Colonic mucosa (tissue), 4 donors: ENCODE measurements at regions not wholly inside any gene's neighbourhood (a gene's known extent, or its start where the extent isn't known, plus 50 kb on each side); places are given as distances from the start of the nearest gene placed in this dataset.

Experiments used
- DNase-seq: peaks from one replicate; pipeline ENCODE4 v3.0.0-alpha.2; 2020
- H3K27ac ChIP-seq: fragments of 200-600 bp; one replicate; pipeline ENCODE4 v1.8.0; 2021
- H3K27me3 ChIP-seq: fragments of 200-600 bp; one replicate; pipeline ENCODE4 v1.8.0; 2021
- H3K36me3 ChIP-seq: fragments of 200-600 bp; one replicate; pipeline ENCODE4 v1.8.0; 2021
- H3K4me1 ChIP-seq: fragments of 200-600 bp; one replicate; pipeline ENCODE4 v1.8.0; 2021; ENCODE audit warnings: mild to moderate bottlenecking
- H3K4me3 ChIP-seq: fragments of 200-600 bp; one replicate; pipeline ENCODE4 v1.8.0; 2021
- H3K9ac ChIP-seq, 2 donors: one replicate each; pipeline ENCODE4 v1.7.0; 2013; ENCODE audit warnings: control low read depth in 2 of 2, low read depth in 2 of 2, low read length in 2 of 2
- H3K9me3 ChIP-seq: fragments of 200-600 bp; one replicate; pipeline ENCODE4 v1.8.0; 2021
- intact Hi-C: fragments of 100-400 bp; cut with DNase I; formaldehyde crosslinking; loops from one replicate; pipeline ENCODE4 v1.14.1; 2022
- TF ChIP-seq, protein P1 (sequence below): fragments of 200-600 bp; IDR thresholded peaks from one replicate; pipeline ENCODE4 v1.8.0; 2022; ENCODE audit warnings: antibody characterized with exemption, mild to moderate bottlenecking
- donor health status: healthy.
- donor health status: DM: no; HTN: no; CAD: no.
- donor health status: DM: no; HTN: no; CAD: no.

DNA sequence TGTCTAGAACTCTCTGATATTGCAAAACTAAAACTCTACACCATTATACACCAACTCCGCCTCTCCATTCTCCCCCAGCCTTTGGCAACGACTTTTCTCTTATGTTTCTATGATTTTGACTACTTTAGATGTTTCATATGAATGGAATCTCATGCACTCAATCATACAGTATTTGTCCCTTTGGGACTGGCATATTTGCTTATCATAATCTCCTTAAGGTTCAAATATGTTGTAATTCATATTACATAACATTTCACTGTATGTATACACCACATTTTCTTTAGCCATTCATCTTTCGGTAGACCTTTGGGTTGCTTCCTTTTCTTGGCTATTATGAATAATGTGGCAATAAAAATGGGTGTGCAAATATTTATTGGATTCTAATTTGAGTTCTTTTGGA, 164.4 kb downstream of the ARL4A start:
- H3K4me1 ChIP-seq: no peaks in the 10 kb centered on the region
- intact Hi-C loops: no loop called here

DNA sequence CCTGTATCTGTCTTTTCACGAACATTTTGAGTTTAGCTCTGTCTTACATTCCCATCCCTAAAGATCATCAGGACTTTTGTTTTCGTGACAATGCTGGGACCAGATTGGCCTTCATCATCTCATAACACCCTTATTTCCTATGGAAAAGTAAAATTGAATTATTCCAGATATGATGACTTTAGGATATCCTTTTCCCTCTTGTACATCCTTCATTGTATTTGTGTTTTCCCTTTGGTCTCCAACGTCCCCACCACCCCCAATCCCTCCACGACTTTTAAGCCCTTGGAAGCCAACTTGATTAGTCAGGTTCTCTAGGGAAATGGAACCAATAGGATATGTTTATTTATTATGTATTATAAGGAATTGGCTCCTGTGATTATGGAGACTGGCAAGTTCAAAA, 167.6 kb downstream of the ARL4A start:
- Histone ChIP-seq H3K36me3 (no peaks in the 10 kb centered on the region), H3K9ac (no peak overlapping the region), H3K27me3 (no peaks in the 10 kb centered on the region), H3K4me3 (no peak overlapping the region), H3K27ac (no peak overlapping the region), H3K9me3 (no peaks in the 10 kb centered on the region), H3K4me1 (no peaks in the 10 kb centered on the region)
- no peak for DNase-seq
- TF ChIP-seq, protein P1, sequence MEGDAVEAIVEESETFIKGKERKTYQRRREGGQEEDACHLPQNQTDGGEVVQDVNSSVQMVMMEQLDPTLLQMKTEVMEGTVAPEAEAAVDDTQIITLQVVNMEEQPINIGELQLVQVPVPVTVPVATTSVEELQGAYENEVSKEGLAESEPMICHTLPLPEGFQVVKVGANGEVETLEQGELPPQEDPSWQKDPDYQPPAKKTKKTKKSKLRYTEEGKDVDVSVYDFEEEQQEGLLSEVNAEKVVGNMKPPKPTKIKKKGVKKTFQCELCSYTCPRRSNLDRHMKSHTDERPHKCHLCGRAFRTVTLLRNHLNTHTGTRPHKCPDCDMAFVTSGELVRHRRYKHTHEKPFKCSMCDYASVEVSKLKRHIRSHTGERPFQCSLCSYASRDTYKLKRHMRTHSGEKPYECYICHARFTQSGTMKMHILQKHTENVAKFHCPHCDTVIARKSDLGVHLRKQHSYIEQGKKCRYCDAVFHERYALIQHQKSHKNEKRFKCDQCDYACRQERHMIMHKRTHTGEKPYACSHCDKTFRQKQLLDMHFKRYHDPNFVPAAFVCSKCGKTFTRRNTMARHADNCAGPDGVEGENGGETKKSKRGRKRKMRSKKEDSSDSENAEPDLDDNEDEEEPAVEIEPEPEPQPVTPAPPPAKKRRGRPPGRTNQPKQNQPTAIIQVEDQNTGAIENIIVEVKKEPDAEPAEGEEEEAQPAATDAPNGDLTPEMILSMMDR: no peak
- intact Hi-C loops: no loop called here

More for the DNA sequence above, 164.4 kb downstream of the ARL4A start:
- Histone ChIP-seq H3K9me3 (no peaks in the 10 kb centered on the region), H3K27me3 (no peaks in the 10 kb centered on the region), H3K9ac (no peak overlapping the region), H3K36me3 (no peaks in the 10 kb centered on the region), H3K27ac (no peak overlapping the region), H3K4me3 (no peak overlapping the region)
- no peak for DNase-seq
- TF ChIP-seq, protein P1: no peak

DNA sequence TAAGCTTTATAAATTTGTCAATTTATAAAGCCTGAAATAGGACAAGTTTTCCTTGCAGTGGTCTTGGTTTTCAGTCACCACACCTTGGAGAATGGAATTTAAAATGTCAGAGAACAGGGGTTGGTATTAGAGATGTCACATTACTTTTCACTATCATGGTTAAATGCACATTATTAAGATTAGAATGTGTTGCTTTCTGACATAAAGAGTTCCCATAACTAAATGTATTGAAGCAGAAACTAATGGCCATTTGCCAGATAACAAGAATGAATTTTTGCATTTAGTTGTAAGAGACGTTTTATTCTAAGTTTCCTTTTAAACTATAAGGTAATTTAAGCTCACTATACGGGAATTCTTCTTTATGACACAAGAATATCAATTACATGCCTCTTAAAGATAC, 172.3 kb downstream of the ARL4A start:
- no peaks in the 10 kb centered on the region for H3K36me3 ChIP-seq
- H3K27me3 ChIP-seq: no peaks in the 10 kb centered on the region
- H3K4me3 ChIP-seq: no peak overlapping the region
- no peaks in the 10 kb centered on the region for H3K4me1 ChIP-seq
- H3K9ac ChIP-seq: no peak overlapping the region
- no peak for DNase-seq
- TF ChIP-seq, protein P1: no peak
- H3K27ac ChIP-seq: no peak overlapping the region
- no peaks in the 10 kb centered on the region for H3K9me3 ChIP-seq
- intact Hi-C loops: no loop called here

DNA sequence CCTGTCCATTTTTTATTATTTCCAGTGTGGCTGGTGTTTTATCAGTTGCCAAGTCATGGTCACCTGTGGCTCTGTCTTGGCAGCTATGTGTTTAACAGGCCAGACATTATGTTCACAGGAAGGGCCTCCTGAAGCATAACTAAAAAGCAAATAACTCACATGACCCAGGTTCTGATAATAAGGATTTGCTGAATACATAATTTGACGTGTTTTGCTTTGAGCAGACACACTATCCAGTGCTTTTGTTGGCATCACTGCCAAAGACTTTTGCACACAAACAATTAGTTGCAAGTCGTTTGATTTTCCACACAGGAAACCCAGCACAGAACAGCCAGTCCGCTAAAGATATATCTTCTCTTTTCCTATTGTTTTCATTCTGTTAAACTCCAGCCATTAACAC, 173.6 kb downstream of the ARL4A start:
- Histone ChIP-seq H3K36me3 (no peaks in the 10 kb centered on the region), H3K9ac (no peak overlapping the region), H3K4me1 (no peaks in the 10 kb centered on the region), H3K27ac (no peak overlapping the region), H3K27me3 (no peaks in the 10 kb centered on the region), H3K4me3 (no peak overlapping the region), H3K9me3 (no peaks in the 10 kb centered on the region)
- TF ChIP-seq, protein P1: no peak
- no peak for DNase-seq
- intact Hi-C loops: no loop called here

DNA sequence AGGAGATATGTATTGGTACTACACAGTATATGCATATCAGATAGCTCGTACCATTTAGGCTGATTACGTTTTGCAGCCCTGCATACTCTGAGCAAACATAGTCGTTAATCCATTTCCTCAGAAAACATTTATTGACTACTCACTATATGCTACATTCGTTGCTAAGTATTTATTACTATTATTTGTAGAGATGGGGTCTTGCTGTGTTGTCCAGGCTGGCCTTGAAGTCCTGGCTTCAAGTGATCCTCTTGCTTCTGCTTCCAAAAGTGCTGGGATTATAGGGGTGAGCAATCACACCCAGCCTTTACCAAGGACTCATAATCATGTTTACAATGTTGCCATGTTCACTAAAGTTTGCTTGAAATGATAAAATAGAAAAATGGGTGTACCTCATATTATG, 174.7 kb downstream of the ARL4A start:
- Histone ChIP-seq H3K4me1 (no peaks in the 10 kb centered on the region), H3K27ac (no peak overlapping the region), H3K4me3 (no peak overlapping the region), H3K27me3 (no peaks in the 10 kb centered on the region), H3K9me3 (no peaks in the 10 kb centered on the region), H3K36me3 (no peaks in the 10 kb centered on the region), H3K9ac (no peak overlapping the region)
- TF ChIP-seq, protein P1: no peak
- intact Hi-C loops: no loop called here
- DNase-seq: no peak
